Transverse colon (tissue), 4 donors: ENCODE measurements at regions not wholly inside any gene's neighbourhood (a gene's known extent, or its start where the extent isn't known, plus 50 kb on each side); places are given as distances from the start of the nearest gene placed in this dataset.
"Not testable (repeated sequence)": the region's sequence is repeated elsewhere in the genome, so short reads cannot be mapped to it uniquely, and the experiment has no call there.

Experiments used
- DNase-seq: peaks from one replicate; pipeline ENCODE4 v3.0.0-alpha.2; 2019
- H3K27ac ChIP-seq, 4 donors: fragments of 200-600 bp; sonication (generic); 2 replicates each; pipeline ENCODE4 v1.5.1; 2016 to 2018; ENCODE audit warnings: inconsistent platforms in 4 of 4
- H3K27me3 ChIP-seq: fragments of 200-600 bp; sonication (generic); 2 replicates; pipeline ENCODE4 v1.5.1; 2017; ENCODE audit warnings: inconsistent platforms
- H3K36me3 ChIP-seq, 4 donors: fragments of 200-600 bp; sonication (generic); 2 replicates each; pipeline ENCODE4 v1.5.1; 2017 to 2019; ENCODE audit warnings: inconsistent platforms in 4 of 4
- H3K4me1 ChIP-seq, 4 donors: fragments of 200-600 bp; sonication (generic); 2 replicates each; pipeline ENCODE4 v1.5.1; 2017 to 2020; ENCODE audit warnings: inconsistent platforms in 4 of 4
- H3K4me3 ChIP-seq, 4 donors: fragments of 200-600 bp; sonication (generic); 1 replicate in 1 of 4; 2 replicates in 3 of 4; pipeline versions ENCODE4 v1.5.1 to v1.6.1; 2017 to 2019; ENCODE audit warnings: inconsistent platforms in 4 of 4
- H3K9me3 ChIP-seq, 2 donors: fragments of 200-600 bp; sonication (generic); 2 replicates each; pipeline ENCODE4 v1.5.1; 2017 to 2019; ENCODE audit warnings: inconsistent platforms in 2 of 2
- EP300 ChIP-seq: sonication (generic); formaldehyde crosslinking; IDR thresholded peaks from one replicate; pipeline ENCODE4 v1.6.1; 2017; ENCODE audit warnings: antibody characterized with exemption, low read depth
- POLR2A ChIP-seq: fragments of 450-650 bp; IDR thresholded peaks from one replicate; pipeline ENCODE4 v1.6.1; 2016; ENCODE audit warnings: antibody characterized with exemption, mild to moderate bottlenecking, moderate library complexity
- POLR2AphosphoS5 ChIP-seq, 3 donors: sonication (generic); formaldehyde crosslinking; IDR thresholded peaks; one replicate each; pipeline ENCODE4 v1.6.1; 2016; ENCODE audit warnings: antibody characterized with exemption in 3 of 3
- WGBS, 2 donors: methylation state at CpG; one replicate each; pipeline ENCODE4 v1.1.5; 2018; ENCODE audit warnings: low coverage in 1 of 2; 5-methylcytosine and 5-hydroxymethylcytosine counted together
- in situ Hi-C, 4 donors: fragments of 200-750 bp; cut with MboI; loops; one replicate each; pipeline versions ENCODE4 v1.15.0 to v1.15.1; 2017; ENCODE audit warnings: low sequenced_read_pairs in 3 of 4, low pct_ligation_motif_present in 1 of 4, low pct_unique_long_range_greater_than_20kb in 1 of 4
- intact Hi-C: fragments of 100-400 bp; cut with DNase I; formaldehyde crosslinking; loops from one replicate; pipeline ENCODE4 v1.15.1; 2023; ENCODE audit warnings: low total_unique reads
- TF ChIP-seq, protein P1 (sequence below), 5 experiments: fragments of 200-600 bp in 3 of 5; fragments of 450-650 bp in 2 of 5; sonication (generic) in 3 of 5; IDR thresholded peaks; 1 replicate in 2 of 5; 2 replicates in 3 of 5; pipeline ENCODE4 v1.5.1; 2016 to 2017; ENCODE audit warnings: antibody characterized with exemption in 5 of 5, inconsistent platforms in 3 of 5, mild to moderate bottlenecking in 2 of 5, moderate library complexity in 1 of 5

GRCh38 chr3:144953959-144954358, 982.3 kb downstream of the DIPK2A start:
- no peaks in the 10 kb centered on the region for H3K36me3 ChIP-seq
- H3K27me3 ChIP-seq: no peaks in the 10 kb centered on the region
- no peak overlapping the region for H3K27ac ChIP-seq
- intact Hi-C loops: no loop called here
- no peaks in the 10 kb centered on the region for H3K9me3 ChIP-seq
- no peaks in the 10 kb centered on the region for H3K4me1 ChIP-seq
- no peak for TF ChIP-seq EP300
- TF ChIP-seq, protein P1, sequence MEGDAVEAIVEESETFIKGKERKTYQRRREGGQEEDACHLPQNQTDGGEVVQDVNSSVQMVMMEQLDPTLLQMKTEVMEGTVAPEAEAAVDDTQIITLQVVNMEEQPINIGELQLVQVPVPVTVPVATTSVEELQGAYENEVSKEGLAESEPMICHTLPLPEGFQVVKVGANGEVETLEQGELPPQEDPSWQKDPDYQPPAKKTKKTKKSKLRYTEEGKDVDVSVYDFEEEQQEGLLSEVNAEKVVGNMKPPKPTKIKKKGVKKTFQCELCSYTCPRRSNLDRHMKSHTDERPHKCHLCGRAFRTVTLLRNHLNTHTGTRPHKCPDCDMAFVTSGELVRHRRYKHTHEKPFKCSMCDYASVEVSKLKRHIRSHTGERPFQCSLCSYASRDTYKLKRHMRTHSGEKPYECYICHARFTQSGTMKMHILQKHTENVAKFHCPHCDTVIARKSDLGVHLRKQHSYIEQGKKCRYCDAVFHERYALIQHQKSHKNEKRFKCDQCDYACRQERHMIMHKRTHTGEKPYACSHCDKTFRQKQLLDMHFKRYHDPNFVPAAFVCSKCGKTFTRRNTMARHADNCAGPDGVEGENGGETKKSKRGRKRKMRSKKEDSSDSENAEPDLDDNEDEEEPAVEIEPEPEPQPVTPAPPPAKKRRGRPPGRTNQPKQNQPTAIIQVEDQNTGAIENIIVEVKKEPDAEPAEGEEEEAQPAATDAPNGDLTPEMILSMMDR (IDR thresholded peaks at IDR 0.05): no peak
- in situ Hi-C loops: no loop called here
- WGBS, 2 donors: 67 to 90% methylated on average over 1 of the region's 1 CpG
- H3K4me3 ChIP-seq: no peak overlapping the region
- DNase-seq: no peak

GRCh38 chr3:144957398-144958101, 985.9 kb downstream of the DIPK2A start:
- no peaks in the 10 kb centered on the region for H3K27me3 ChIP-seq
- no peak for DNase-seq
- no peaks in the 10 kb centered on the region for H3K9me3 ChIP-seq
- intact Hi-C loops (no loop called here), in situ Hi-C loops (no loop called here)
- no peaks in the 10 kb centered on the region for H3K36me3 ChIP-seq
- no peak for TF ChIP-seq POLR2A
- TF ChIP-seq POLR2AphosphoS5 (IDR thresholded peaks at IDR 0.05): no peak
- TF ChIP-seq EP300: no peak
- no peaks in the 10 kb centered on the region for H3K4me1 ChIP-seq
- H3K27ac ChIP-seq: no peak overlapping the region
- WGBS, 2 donors: 49 to 58% methylated on average over 4 of the region's 4 CpGs
- no peak overlapping the region for H3K4me3 ChIP-seq

- no peak overlapping the region for H3K27ac ChIP-seq
- no peak overlapping the region for H3K4me3 ChIP-seq
- no peak for TF ChIP-seq POLR2A
- no peak for TF ChIP-seq EP300
- no peaks in the 10 kb centered on the region for H3K9me3 ChIP-seq
- intact Hi-C loops: no loop called here
- no peaks in the 10 kb centered on the region for H3K4me1 ChIP-seq
- no peaks in the 10 kb centered on the region for H3K36me3 ChIP-seq
- in situ Hi-C loops: no loop called here
- no peak for DNase-seq
- no peaks in the 10 kb centered on the region for H3K27me3 ChIP-seq
These were observed 992.2 kb downstream of the DIPK2A start for GRCh38 chr3:144963810-144964209.

GRCh38 chr3:144966560-144966959, 994.9 kb downstream of the DIPK2A start:
- TF ChIP-seq, protein P1 (IDR thresholded peaks at IDR 0.05): no peak
- no peak for TF ChIP-seq POLR2A
- TF ChIP-seq POLR2AphosphoS5 (IDR thresholded peaks at IDR 0.05): no peak
- no peak for TF ChIP-seq EP300
- intact Hi-C loops (no loop called here), in situ Hi-C loops (no loop called here)
- H3K4me1 ChIP-seq: no peaks in the 10 kb centered on the region
- H3K27me3 ChIP-seq: no peaks in the 10 kb centered on the region
- 48 to 75% methylated on average over 2 of the region's 2 CpGs for WGBS, 2 donors
- no peak for DNase-seq
- no peak overlapping the region for H3K4me3 ChIP-seq
- no peaks in the 10 kb centered on the region for H3K36me3 ChIP-seq
- H3K9me3 ChIP-seq: no peaks in the 10 kb centered on the region
- H3K27ac ChIP-seq: no peak overlapping the region

DNA sequence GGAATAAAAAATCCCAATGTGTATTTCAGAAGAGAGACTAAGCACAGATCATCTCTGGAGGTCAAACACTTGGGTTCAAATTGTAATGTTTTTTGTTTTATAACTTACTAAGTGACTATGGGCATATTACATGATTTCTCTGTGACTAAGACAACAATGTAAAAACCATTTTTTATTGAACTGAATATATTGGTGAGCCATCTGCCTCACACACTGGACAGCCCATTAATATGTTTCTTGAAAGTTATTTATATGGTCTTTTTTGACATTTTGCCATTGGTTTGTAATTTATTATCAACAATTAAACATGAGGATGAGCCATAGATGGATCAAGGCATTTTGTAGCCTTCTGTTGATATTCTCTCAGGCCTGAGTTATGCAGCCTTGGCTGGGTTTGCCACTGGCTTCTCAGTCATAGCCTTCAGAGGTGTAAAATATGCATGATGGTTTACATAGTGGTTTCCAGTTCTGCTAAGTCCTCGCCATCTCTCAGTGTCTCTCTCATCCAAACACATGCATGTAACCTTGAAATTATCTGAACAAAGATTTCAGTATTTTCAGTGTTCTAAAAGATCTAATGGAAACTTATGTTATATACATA, 997.2 kb downstream of the DIPK2A start:
- Histone ChIP-seq H3K4me3 (no peak overlapping the region), H3K27ac (no peak overlapping the region), H3K9me3 (no peaks in the 10 kb centered on the region), H3K27me3 (no peaks in the 10 kb centered on the region), H3K36me3 (no peaks in the 10 kb centered on the region), H3K4me1 (no peaks in the 10 kb centered on the region)
- 50 to 71% methylated on average over 1 of the region's 1 CpG for WGBS, 2 donors
- DNase-seq: no peak
- in situ Hi-C loops (no loop called here), intact Hi-C loops (no loop called here)
- no peak for TF ChIP-seq EP300
- no peak for TF ChIP-seq POLR2AphosphoS5 (IDR thresholded peaks at IDR 0.05)
- TF ChIP-seq, protein P1 (IDR thresholded peaks at IDR 0.05): no peak
- no peak for TF ChIP-seq POLR2A

GRCh38 chr3:144984481-144984880, 1012.9 kb downstream of the DIPK2A start:
- H3K27me3 ChIP-seq, in situ Hi-C loops, intact Hi-C loops, H3K4me3 ChIP-seq, H3K9me3 ChIP-seq, H3K4me1 ChIP-seq, H3K36me3 ChIP-seq, DNase-seq, H3K27ac ChIP-seq: not testable (repeated sequence)
- WGBS, 2 donors: 91 to 94% methylated on average over 3 to 7 of the region's 7 CpGs
